Anterior cingulate cortex (tissue), 58 donors: ENCODE measurements at regions not wholly inside any gene's neighbourhood (a gene's known extent, or its start where the extent isn't known, plus 50 kb on each side); places are given as distances from the start of the nearest gene placed in this dataset.

Source experiments
- DNase-seq, 58 donors: peaks; one replicate each; lab custom pipeline; 2025; lab: John Stamatoyannopoulos, UW

- no peak for DNase-seq
Measured at GRCh38 chr3:72475258-72476138, 372.7 kb downstream of the SHQ1 start.

- DNase-seq = no peak
Measured at GRCh38 chr3:72474775-72475174, 373.5 kb downstream of the SHQ1 start.

GRCh38 chr3:72473156-72473555, 375.1 kb downstream of the SHQ1 start:
- no peak for DNase-seq

- no peak for DNase-seq
Measured at GRCh38 chr3:72470904-72471417, 377.3 kb downstream of the SHQ1 start.

- DNase-seq = no peak
Measured at GRCh38 chr3:72465853-72466252, 382.4 kb downstream of the SHQ1 start.

- no peak for DNase-seq
Measured at GRCh38 chr3:72463083-72463482, 385.2 kb downstream of the SHQ1 start.

- DNase-seq = peak in 3 of 58 donors; percentile 10 to 33 (median 12)
Measured at GRCh38 chr3:72462595-72463011, 385.6 kb downstream of the SHQ1 start.

- DNase-seq = no peak
Measured at GRCh38 chr3:72461787-72462186, 386.5 kb downstream of the SHQ1 start.

GRCh38 chr3:72460205-72461174, 387.8 kb downstream of the SHQ1 start:
- DNase-seq = no peak

- no peak for DNase-seq
Measured at GRCh38 chr3:72459588-72459987, 388.7 kb downstream of the SHQ1 start.

GRCh38 chr3:72458375-72458774, 389.9 kb downstream of the SHQ1 start:
- no peak for DNase-seq

- DNase-seq = no peak
Measured at GRCh38 chr3:72454441-72454840, 393.8 kb downstream of the SHQ1 start.

- DNase-seq = no peak
Measured at GRCh38 chr3:72453706-72454105, 394.5 kb downstream of the SHQ1 start.

- no peak for DNase-seq
Measured at GRCh38 chr3:72452745-72453144, 395.5 kb downstream of the SHQ1 start.

- DNase-seq = no peak
Measured at GRCh38 chr3:72451841-72452240, 396.4 kb downstream of the SHQ1 start.

GRCh38 chr3:72449551-72449950, 398.7 kb downstream of the SHQ1 start:
- DNase-seq = no peak

- DNase-seq = no peak
Measured at GRCh38 chr3:72448858-72449257, 399.4 kb downstream of the SHQ1 start.

- DNase-seq = peak in 6 of 58 donors; percentile 2 to 38 (median 9)
Measured at GRCh38 chr3:72448375-72448823, 399.8 kb downstream of the SHQ1 start.

GRCh38 chr3:72447059-72447946, 400.9 kb downstream of the SHQ1 start:
- peak in 56 of 58 donors; percentile 31 to 94 (median 85) for DNase-seq
